GM19043 (cell line): ENCODE measurements at regions not wholly inside any gene's neighbourhood (a gene's known extent, or its start where the extent isn't known, plus 50 kb on each side); places are given as distances from the start of the nearest gene placed in this dataset.
"Not testable (repeated sequence)": the region's sequence is repeated elsewhere in the genome, so short reads cannot be mapped to it uniquely, and the experiment has no call there.

Experiments
- ATAC-seq: cut with Tn5 transposase; IDR thresholded peaks from one replicate; pipeline ENCODE4 v1.9.1; 2021; ENCODE audit warnings: low read depth; ENCODE audit not compliant: unreplicated experiment

- ATAC-seq = no peak
Observed at GRCh38 chr6:141976994-141977393, 155.7 kb upstream of the GJE1 start.

GRCh38 chr6:141969768-141970415, 162.8 kb upstream of the GJE1 start:
- not testable (repeated sequence) for ATAC-seq

- ATAC-seq = no peak
Observed at GRCh38 chr6:141969201-141969600, 163.5 kb upstream of the GJE1 start.

- no peak for ATAC-seq
Observed at GRCh38 chr6:141968632-141969031, 164.1 kb upstream of the GJE1 start.

- no peak for ATAC-seq
Observed at GRCh38 chr6:141965016-141965545, 167.6 kb upstream of the GJE1 start.

GRCh38 chr6:141963543-141964295, 169.0 kb upstream of the GJE1 start:
- no peak for ATAC-seq

- no peak for ATAC-seq
Observed at GRCh38 chr6:141957271-141957670, 175.5 kb upstream of the GJE1 start.

GRCh38 chr6:141956868-141957267, 175.9 kb upstream of the GJE1 start:
- ATAC-seq = no peak

- ATAC-seq = no peak
Observed at GRCh38 chr6:141956046-141956761, 176.5 kb upstream of the GJE1 start.

- no peak for ATAC-seq
Observed at GRCh38 chr6:141953072-141953471, 179.7 kb upstream of the GJE1 start.

- no peak for ATAC-seq
Observed at GRCh38 chr6:141946502-141946901, 186.2 kb upstream of the GJE1 start.

- no peak for ATAC-seq
Observed at GRCh38 chr6:141938664-141939063, 194.1 kb upstream of the GJE1 start.

- no peak for ATAC-seq
Observed at GRCh38 chr6:141932685-141933084, 200.0 kb upstream of the GJE1 start.

- not testable (repeated sequence) for ATAC-seq
Observed at GRCh38 chr6:141926200-141926900, 206.4 kb upstream of the GJE1 start.

GRCh38 chr6:141925001-141925400, 207.7 kb upstream of the GJE1 start:
- ATAC-seq = no peak

GRCh38 chr6:141922898-141923297, 209.8 kb upstream of the GJE1 start:
- ATAC-seq = no peak

- ATAC-seq = not testable (repeated sequence)
Observed at GRCh38 chr6:141916682-141917505, 215.8 kb upstream of the GJE1 start.

- ATAC-seq = no peak
Observed at GRCh38 chr6:141914646-141915045, 218.1 kb upstream of the GJE1 start.

- ATAC-seq = no peak
Observed at GRCh38 chr6:141906569-141907080, 226.1 kb upstream of the GJE1 start.

GRCh38 chr6:141890661-141891060, 242.1 kb upstream of the GJE1 start:
- ATAC-seq = no peak
